Endothelial cell of umbilical vein (primary cell): ENCODE measurements at regions not wholly inside any gene's neighbourhood (a gene's known extent, or its start where the extent isn't known, plus 50 kb on each side); places are given as distances from the start of the nearest gene placed in this dataset.

ENCODE experiments used
- BruUV-seq: library from RNA; stranded (reverse); fragments of 400-500 nt; replicated peaks from 2 replicates; lab custom pipeline; 2021; lab: Mats Ljungman, UMichigan
- CTCF ChIA-PET: fragments of 300-600, 350-600 bp; sonication (Branson Sonifier 250); formaldehyde crosslinking; loops from one replicate; lab custom pipeline; 2021; ENCODE audit warnings: antibody characterized with exemption, inconsistent platforms; lab: Charles Lee
- POLR2A ChIA-PET: fragments of 300-600, 350-600 bp; sonication (Branson Sonifier 250); formaldehyde crosslinking; loops from one replicate; lab custom pipeline; 2021; ENCODE audit warnings: antibody characterized with exemption, inconsistent platforms; lab: Charles Lee
- DNase-seq: peaks from one replicate; pipeline ENCODE4 v3.0.0-alpha.2; 2011; ENCODE audit warnings: low read depth, low spot score
- FAIRE-seq: peaks from 2 replicates; lab custom pipeline; 2011; peaks lifted over from hg19 to GRCh38; lab: Jason Lieb, UNC
- H2AFZ ChIP-seq: 2 replicates; pipeline ENCODE4 v1.6.0; 2012; ENCODE audit warnings: low read depth, low read length, control low read depth, inconsistent platforms
- H3K27ac ChIP-seq: 2 replicates; pipeline ENCODE4 v1.5.1; 2011; ENCODE audit warnings: low read depth, mild to moderate bottlenecking, control low read depth, low read length, moderate library complexity; ENCODE audit not compliant: insufficient read depth
- H3K27me3 ChIP-seq, 2 experiments: 2 replicates each; pipeline versions ENCODE4 v1.6.0 to v1.6.1; 2011; ENCODE audit warnings: low read length in 2 of 2, mixed read lengths in 1 of 2; ENCODE audit not compliant: control insufficient read depth in 2 of 2, insufficient read depth in 2 of 2
- H3K36me3 ChIP-seq, 2 experiments: 2 replicates in 1 of 2; 3 replicates in 1 of 2; pipeline ENCODE4 v1.5.1; 2011; ENCODE audit warnings: low read length in 2 of 2, mild to moderate bottlenecking in 1 of 2, moderate library complexity in 1 of 2; ENCODE audit not compliant: control insufficient read depth in 2 of 2, insufficient read depth in 2 of 2; ENCODE audit errors: extremely low read depth in 1 of 2
- H3K4me1 ChIP-seq: 3 replicates; pipeline ENCODE4 v1.5.1; 2011; ENCODE audit warnings: mild to moderate bottlenecking, low read length; ENCODE audit not compliant: control insufficient read depth, insufficient read depth; ENCODE audit errors: extremely low read depth
- H3K4me2 ChIP-seq: 2 replicates; pipeline ENCODE4 v1.6.1; 2011; ENCODE audit warnings: low read length, control low read depth, mixed read lengths; ENCODE audit not compliant: insufficient read depth
- H3K4me3 ChIP-seq, 3 experiments: fragments of 200-600 bp in 1 of 3; sonication (generic), shearing (Covaris generic) in 1 of 3; replicated peaks in 1 of 3; 2 replicates each; pipeline ENCODE4 v1.5.1; 2011 to 2016; ENCODE audit warnings: control low read depth in 3 of 3, low read length in 3 of 3, mild to moderate bottlenecking in 2 of 3, inconsistent platforms in 1 of 3, low read depth in 1 of 3, moderate library complexity in 1 of 3; ENCODE audit not compliant: insufficient read depth in 1 of 3
- H3K79me2 ChIP-seq: 2 replicates; pipeline ENCODE4 v1.6.0; 2012; ENCODE audit warnings: low read length, inconsistent platforms; ENCODE audit not compliant: control insufficient read depth, insufficient read depth
- H3K9ac ChIP-seq: replicated peaks from 2 replicates; pipeline ENCODE3; 2011; ENCODE audit warnings: low read length, control low read depth; ENCODE audit not compliant: insufficient read depth; ENCODE audit errors: extremely low read depth
- H3K9me1 ChIP-seq: replicated peaks from 3 replicates; pipeline ENCODE4 v1.6.0; 2011; ENCODE audit warnings: mild to moderate bottlenecking, low read length; ENCODE audit not compliant: control insufficient read depth, insufficient read depth; ENCODE audit errors: extremely low read depth
- H3K9me3 ChIP-seq: replicated peaks from 2 replicates; pipeline ENCODE4 v1.5.1; 2012; ENCODE audit warnings: low read length, inconsistent platforms; ENCODE audit not compliant: control insufficient read depth, insufficient read depth
- H4K20me1 ChIP-seq: replicated peaks from 2 replicates; pipeline ENCODE3; 2011; ENCODE audit warnings: mild to moderate bottlenecking, low read length; ENCODE audit not compliant: control insufficient read depth, insufficient read depth; ENCODE audit errors: extremely low read depth
- CTCF ChIP-seq, 2 donors: IDR thresholded peaks; 1 replicate in 1 of 2; 2 replicates in 1 of 2; pipeline ENCODE4 v1.5.1; 2011; ENCODE audit warnings: low read length in 2 of 2, mild to moderate bottlenecking in 2 of 2, moderate library complexity in 2 of 2, control low read depth in 1 of 2, inconsistent platforms in 1 of 2, low read depth in 1 of 2; ENCODE audit not compliant: insufficient read depth in 1 of 2; ENCODE audit errors: extremely low read depth in 1 of 2
- EZH2 ChIP-seq: IDR thresholded peaks from 2 replicates; pipeline ENCODE4 v1.6.1; 2012; ENCODE audit warnings: borderline replicate concordance, low read depth, mild to moderate bottlenecking, moderate library complexity, low read length, inconsistent platforms; ENCODE audit not compliant: severe bottlenecking
- FOS ChIP-seq: IDR thresholded peaks from 2 replicates; pipeline ENCODE4 v1.6.1; 2011; ENCODE audit warnings: mild to moderate bottlenecking, low read length, moderate library complexity, borderline replicate concordance; ENCODE audit not compliant: insufficient read depth
- JUN ChIP-seq: IDR thresholded peaks from 2 replicates; pipeline ENCODE4 v1.6.1; 2011; ENCODE audit warnings: borderline replicate concordance, low read depth; ENCODE audit not compliant: insufficient read length, insufficient read depth
- POLR2A ChIP-seq: IDR thresholded peaks from 2 replicates; pipeline ENCODE4 v1.6.1; 2012; ENCODE audit warnings: low read depth, mild to moderate bottlenecking, control low read depth, low read length
- POLR2AphosphoS5 ChIP-seq: IDR thresholded peaks from 2 replicates; pipeline ENCODE4 v1.6.1; 2012; ENCODE audit warnings: low read depth, mild to moderate bottlenecking, control low read depth, low read length, moderate library complexity; ENCODE audit not compliant: insufficient read depth
- dilution Hi-C: fragments of 300-500 bp; cut with MboI; formaldehyde crosslinking; loops from one replicate; pipeline ENCODE4 v1.15.0; 2019; ENCODE audit warnings: low sequenced_read_pairs; ENCODE audit not compliant: extremely low pct_ligation_motif_present
- intact Hi-C: fragments of 100-400 bp; cut with micrococcal nuclease; formaldehyde crosslinking; loops from one replicate; pipeline ENCODE4 v1.10.0; 2022
- TF ChIP-seq, protein P1 (sequence below): IDR thresholded peaks from 2 replicates; pipeline ENCODE4 v1.6.1; 2011; ENCODE audit not compliant: insufficient read depth, insufficient read length

GRCh38 chr3:104353951-104354350 lies 1012.8 kb upstream of the ALCAM start:
- H3K4me2 ChIP-seq = no peak overlapping the region
- H2AFZ ChIP-seq = no peak overlapping the region
- no peak overlapping the region for H3K27ac ChIP-seq
- no peaks in the 10 kb centered on the region for H3K36me3 ChIP-seq
- no peaks in the 10 kb centered on the region for H3K4me1 ChIP-seq
- dilution Hi-C loops = no loop called here
- H3K79me2 ChIP-seq = no peaks in the 10 kb centered on the region
- intact Hi-C loops = no loop called here
- TF ChIP-seq POLR2A (no peak), FOS (no peak), EZH2 (no peak), JUN (no peak), CTCF (IDR thresholded peaks at IDR 0.05; ENCODE audit: extremely low read depth in 1 of 2, insufficient read depth in 1 of 2, low read depth in 1 of 2, low read length in 2 of 2) (no peak), POLR2AphosphoS5 (no peak)
- TF ChIP-seq, protein P1, sequence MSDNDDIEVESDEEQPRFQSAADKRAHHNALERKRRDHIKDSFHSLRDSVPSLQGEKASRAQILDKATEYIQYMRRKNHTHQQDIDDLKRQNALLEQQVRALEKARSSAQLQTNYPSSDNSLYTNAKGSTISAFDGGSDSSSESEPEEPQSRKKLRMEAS = no peak
- no peaks in the 10 kb centered on the region for H3K9me3 ChIP-seq
- DNase-seq (no peak), FAIRE-seq (no peak)
- H3K9me1 ChIP-seq = no peaks in the 10 kb centered on the region
- no peak overlapping the region for H3K4me3 ChIP-seq
- no peaks in the 10 kb centered on the region for H3K27me3 ChIP-seq
- CTCF ChIA-PET = no interaction called here
- BruUV-seq = no TSS peak
- no peaks in the 10 kb centered on the region for H4K20me1 ChIP-seq
- POLR2A ChIA-PET = no interaction called here
- no peak overlapping the region for H3K9ac ChIP-seq
